ENCODE measurements at regions not wholly inside any gene's neighbourhood (a gene's known extent, or its start where the extent isn't known, plus 50 kb on each side); places are given as distances from the start of the nearest gene placed in this dataset.

GRCh38 chr5:158020555-158021418, 161.8 kb upstream of the CLINT1 start:
- no peaks in the 10 kb centered on the region for H3K36me3 ChIP-seq (replicated peaks in 1 of 2; ENCODE audit: insufficient read depth in 1 of 2, low read depth in 2 of 2)
- H3K9me3 ChIP-seq: no peaks in the 10 kb centered on the region
- H3K27ac ChIP-seq: no peak overlapping the region
- intact Hi-C loops (cut with DNase I): no loop called here
- TF ChIP-seq CTCF (IDR thresholded peaks at IDR 0.05) (no peak), POLR2A (IDR thresholded peaks at IDR 0.05) (no peak)
- no peak for DNase-seq
- no peak for ATAC-seq
- no peaks in the 10 kb centered on the region for H3K27me3 ChIP-seq
- H3K4me3 ChIP-seq: no peak overlapping the region
- H3K4me1 ChIP-seq: no peaks in the 10 kb centered on the region
- 60 to 67% methylated on average over 5 of the region's 5 CpGs for WGBS, 2 donors

- WGBS, 2 donors: 63 to 68% methylated on average over 2 of the region's 2 CpGs
- DNase-seq: no peak
- ATAC-seq: no peak
- TF ChIP-seq POLR2A (IDR thresholded peaks at IDR 0.05) (no peak), CTCF (IDR thresholded peaks at IDR 0.05) (no peak)
- Histone ChIP-seq H3K36me3 (replicated peaks in 1 of 2; ENCODE audit: insufficient read depth in 1 of 2, low read depth in 2 of 2) (no peaks in the 10 kb centered on the region), H3K27me3 (no peaks in the 10 kb centered on the region), H3K9me3 (no peaks in the 10 kb centered on the region), H3K4me3 (no peak overlapping the region), H3K4me1 (no peaks in the 10 kb centered on the region), H3K27ac (no peak overlapping the region)
- intact Hi-C loops (cut with DNase I): no loop called here
These were observed 158.5 kb upstream of the CLINT1 start for GRCh38 chr5:158017469-158017868.

- no peak for DNase-seq
- H3K9me3 ChIP-seq: no peaks in the 10 kb centered on the region
- no peak for TF ChIP-seq POLR2A (IDR thresholded peaks at IDR 0.05)
- TF ChIP-seq CTCF (IDR thresholded peaks at IDR 0.05): no peak
- intact Hi-C loops (cut with DNase I): no loop called here
- 70 to 91% methylated on average over 1 of the region's 1 CpG for WGBS, 2 donors
- ATAC-seq: no peak
- no peaks in the 10 kb centered on the region for H3K4me1 ChIP-seq
- H3K4me3 ChIP-seq: no peak overlapping the region
- no peak overlapping the region for H3K27ac ChIP-seq
- H3K27me3 ChIP-seq: no peaks in the 10 kb centered on the region
- no peaks in the 10 kb centered on the region for H3K36me3 ChIP-seq (replicated peaks in 1 of 2; ENCODE audit: insufficient read depth in 1 of 2, low read depth in 2 of 2)
These were observed 155.4 kb upstream of the CLINT1 start for GRCh38 chr5:158014372-158014771.

GRCh38 chr5:158013939-158014338, 155.0 kb upstream of the CLINT1 start:
- ATAC-seq: peak; percentile 55
- intact Hi-C loops (cut with DNase I): no loop called here
- no peak overlapping the region for H3K27ac ChIP-seq
- TF ChIP-seq CTCF (IDR thresholded peaks at IDR 0.05) (peak in 4 of 7 experiments; percentile 20 to 36 (median 29)), POLR2A (IDR thresholded peaks at IDR 0.05) (no peak)
- no peaks in the 10 kb centered on the region for H3K36me3 ChIP-seq (replicated peaks in 1 of 2; ENCODE audit: insufficient read depth in 1 of 2, low read depth in 2 of 2)
- WGBS, 2 donors: 2 to 19% methylated on average over 5 to 6 of the region's 6 CpGs
- no peaks in the 10 kb centered on the region for H3K27me3 ChIP-seq
- no peaks in the 10 kb centered on the region for H3K9me3 ChIP-seq
- H3K4me3 ChIP-seq: no peak overlapping the region
- H3K4me1 ChIP-seq: no peaks in the 10 kb centered on the region
- DNase-seq: peak; percentile 16 to 35 (median 26)

GRCh38 chr5:158013303-158013702, 154.4 kb upstream of the CLINT1 start:
- no peak for ATAC-seq
- no peak for DNase-seq
- 47 to 55% methylated on average over 4 of the region's 4 CpGs for WGBS, 2 donors
- Histone ChIP-seq H3K4me3 (no peak overlapping the region), H3K9me3 (no peaks in the 10 kb centered on the region), H3K27me3 (no peaks in the 10 kb centered on the region), H3K36me3 (replicated peaks in 1 of 2; ENCODE audit: insufficient read depth in 1 of 2, low read depth in 2 of 2) (no peaks in the 10 kb centered on the region), H3K4me1 (no peaks in the 10 kb centered on the region), H3K27ac (no peak overlapping the region)
- intact Hi-C loops (cut with DNase I): no loop called here
- TF ChIP-seq CTCF (IDR thresholded peaks at IDR 0.05) (no peak), POLR2A (IDR thresholded peaks at IDR 0.05) (no peak)
